GM12878 (cell line): ENCODE measurements at regions not wholly inside any gene's neighbourhood (a gene's known extent, or its start where the extent isn't known, plus 50 kb on each side); places are given as distances from the start of the nearest gene placed in this dataset.

Source experiments
- CHD2 ChIP-seq: IDR thresholded peaks from 2 replicates; pipeline ENCODE4 v1.6.1; 2011; ENCODE audit warnings: low read depth, low read length, improper control_type of control experiment, borderline replicate concordance
- CREB1 ChIP-seq: IDR thresholded peaks from 2 replicates; pipeline ENCODE4 v1.6.1; 2012; ENCODE audit warnings: low read depth, mild to moderate bottlenecking, inconsistent platforms
- CTCF ChIP-seq, 3 experiments: IDR thresholded peaks in 2 of 3; conservative IDR thresholded peaks in 1 of 3; 2 replicates each; pipeline ENCODE4 v1.5.1; 2011; ENCODE audit warnings: low read depth in 3 of 3, low read length in 3 of 3, mild to moderate bottlenecking in 3 of 3, control low read depth in 2 of 3, moderate library complexity in 2 of 3, inconsistent platforms in 1 of 3, mixed read lengths in 1 of 3; ENCODE audit not compliant: control insufficient read depth in 2 of 3, insufficient read depth in 1 of 3; ENCODE audit errors: extremely low read depth in 1 of 3
- EZH2 ChIP-seq: IDR thresholded peaks from 2 replicates; pipeline ENCODE4 v1.6.1; 2012; ENCODE audit warnings: low read depth, mild to moderate bottlenecking, control low read depth, inconsistent platforms, low read length, borderline replicate concordance; ENCODE audit not compliant: control insufficient read depth
- IKZF1 ChIP-seq: fragments of 450-650 bp; conservative IDR thresholded peaks from 2 replicates; pipeline ENCODE4 v1.6.1; 2017; ENCODE audit warnings: antibody characterized with exemption, mild to moderate bottlenecking
- IKZF2 ChIP-seq, 2 experiments: fragments of 450-650 bp; IDR thresholded peaks; 2 replicates each; pipeline ENCODE4 v1.6.1; 2017; ENCODE audit warnings: mild to moderate bottlenecking in 2 of 2, moderate library complexity in 2 of 2
- PML ChIP-seq: IDR thresholded peaks from 2 replicates; pipeline ENCODE4 v1.6.1; 2012; ENCODE audit warnings: low read length, inconsistent platforms
- POLR2A ChIP-seq: IDR thresholded peaks from 2 replicates; pipeline ENCODE4 v1.6.1; 2011; ENCODE audit warnings: low read depth, mild to moderate bottlenecking, low read length
- POU2F2 ChIP-seq: IDR thresholded peaks from 3 replicates; pipeline ENCODE4 v1.6.1; 2011; ENCODE audit warnings: low read depth, mild to moderate bottlenecking, low read length, borderline replicate concordance
- RBBP5 ChIP-seq: fragments of 200-600 bp; sonication (generic); conservative IDR thresholded peaks from 2 replicates; pipeline ENCODE4 v1.6.1; 2016
- REST ChIP-seq: IDR thresholded peaks from 2 replicates; pipeline ENCODE4 v1.6.1; 2012; ENCODE audit warnings: mild to moderate bottlenecking, low read depth, low read length
- SMC3 ChIP-seq: IDR thresholded peaks from 2 replicates; pipeline ENCODE4 v1.6.1; 2011; ENCODE audit warnings: low read length, improper control_type of control experiment, borderline replicate concordance
- SRF ChIP-seq, 2 experiments: IDR thresholded peaks; 2 replicates each; pipeline ENCODE4 v1.6.1; 2011; ENCODE audit warnings: low read depth in 2 of 2, low read length in 2 of 2, mild to moderate bottlenecking in 1 of 2, moderate library complexity in 1 of 2
- SUZ12 ChIP-seq: fragments of 200-600 bp; sonication (generic); IDR thresholded peaks from one replicate; pipeline ENCODE4 v1.6.1; 2018; ENCODE audit warnings: antibody characterized with exemption, mild to moderate bottlenecking; ENCODE audit not compliant: unreplicated experiment

- no peak for TF ChIP-seq CTCF (IDR thresholded peaks at IDR 0.05 in 2 of 3, conservative IDR thresholded peaks at IDR 0.05 in 1 of 3; ENCODE audit: control insufficient read depth in 2 of 3, extremely low read depth in 1 of 3, insufficient read depth in 1 of 3, low read depth in 3 of 3, low read length in 3 of 3)
- TF ChIP-seq EZH2, result no peak
- no peak for TF ChIP-seq RBBP5
- no peak for TF ChIP-seq IKZF2 (IDR thresholded peaks at IDR 0.05)
- TF ChIP-seq PML, result no peak
- no peak for TF ChIP-seq CHD2
- no peak for TF ChIP-seq SRF (IDR thresholded peaks at IDR 0.05; ENCODE audit: low read depth in 2 of 2, low read length in 2 of 2)
- no peak for TF ChIP-seq CREB1
- no peak for TF ChIP-seq POLR2A
- no peak for TF ChIP-seq POU2F2
- no peak for TF ChIP-seq SUZ12
- TF ChIP-seq REST, result no peak
- no peak for TF ChIP-seq IKZF1
- TF ChIP-seq SMC3, result no peak
Measured at GRCh38 chr1:4214826-4215225, 314.8 kb upstream of the C1orf174 start.
